ENCODE measurements at regions not wholly inside any gene's neighbourhood (a gene's known extent, or its start where the extent isn't known, plus 50 kb on each side); places are given as distances from the start of the nearest gene placed in this dataset.
"Not testable (repeated sequence)": the region's sequence is repeated elsewhere in the genome, so short reads cannot be mapped to it uniquely, and the experiment has no call there.

GRCh38 chr13:58660826-58661225 lies 1029.3 kb downstream of the PCDH17 start:
- DNase-seq = no peak

- no peak for DNase-seq
These were observed 1034.8 kb downstream of the PCDH17 start for GRCh38 chr13:58666331-58666730.

GRCh38 chr13:58667096-58667495 lies 1035.6 kb downstream of the PCDH17 start:
- DNase-seq = no peak

GRCh38 chr13:58680115-58680514 lies 1048.6 kb downstream of the PCDH17 start:
- no peak for DNase-seq

- no peak for DNase-seq
These were observed 1051.1 kb downstream of the PCDH17 start for GRCh38 chr13:58682616-58683015.

- no peak for DNase-seq
These were observed 1055.6 kb downstream of the PCDH17 start for GRCh38 chr13:58687148-58687547.

- no peak for DNase-seq
These were observed 1067.0 kb downstream of the PCDH17 start for GRCh38 chr13:58698531-58698930.

- DNase-seq = no peak
These were observed 1073.4 kb downstream of the PCDH17 start for GRCh38 chr13:58704953-58705352.

- no peak for DNase-seq
These were observed 1074.9 kb downstream of the PCDH17 start for GRCh38 chr13:58706421-58706820.

- peak; percentile 66 for DNase-seq
These were observed 1080.6 kb downstream of the PCDH17 start for GRCh38 chr13:58712191-58712590.

GRCh38 chr13:58714016-58714415 lies 1082.5 kb downstream of the PCDH17 start:
- not testable (repeated sequence) for DNase-seq

- no peak for DNase-seq
These were observed 1089.7 kb downstream of the PCDH17 start for GRCh38 chr13:58721273-58721672.

GRCh38 chr13:58728126-58728525 lies 1096.6 kb downstream of the PCDH17 start:
- no peak for DNase-seq

- DNase-seq = no peak
These were observed 1097.8 kb downstream of the PCDH17 start for GRCh38 chr13:58729361-58729760.

GRCh38 chr13:58744686-58745085 lies 1113.1 kb downstream of the PCDH17 start:
- DNase-seq = no peak

GRCh38 chr13:58767566-58767965 lies 1136.0 kb downstream of the PCDH17 start:
- DNase-seq = no peak

- DNase-seq = no peak
These were observed 1141.8 kb downstream of the PCDH17 start for GRCh38 chr13:58773280-58773859.

GRCh38 chr13:58782736-58783135 lies 1151.2 kb downstream of the PCDH17 start:
- DNase-seq = no peak

GRCh38 chr13:58792854-58793253 lies 1161.3 kb downstream of the PCDH17 start:
- no peak for DNase-seq

- no peak for DNase-seq
These were observed 1164.2 kb downstream of the PCDH17 start for GRCh38 chr13:58795715-58796114.

GRCh38 chr13:58804832-58805231 lies 1173.3 kb downstream of the PCDH17 start:
- no peak for DNase-seq

- no peak for DNase-seq
These were observed 1174.9 kb downstream of the PCDH17 start for GRCh38 chr13:58806401-58806800.

- DNase-seq = no peak
These were observed 1192.2 kb downstream of the PCDH17 start for GRCh38 chr13:58823701-58824100.

GRCh38 chr13:58827904-58828303 lies 1196.4 kb downstream of the PCDH17 start:
- DNase-seq = no peak

- no peak for DNase-seq
These were observed 1199.3 kb downstream of the PCDH17 start for GRCh38 chr13:58830841-58831240.

GRCh38 chr13:58838615-58839014 lies 1207.1 kb downstream of the PCDH17 start:
- DNase-seq = no peak

Data from islet precursor cell (in vitro differentiated cells).